KBM-7 (cell line): ENCODE measurements at regions not wholly inside any gene's neighbourhood (a gene's known extent, or its start where the extent isn't known, plus 50 kb on each side); places are given as distances from the start of the nearest gene placed in this dataset.
"Not testable (repeated sequence)": the region's sequence is repeated elsewhere in the genome, so short reads cannot be mapped to it uniquely, and the experiment has no call there.

ENCODE experiments used
- DNase-seq: peaks from one replicate; pipeline ENCODE4 v3.0.0-alpha.2; 2015
- in situ Hi-C: fragments of 300-500 bp; cut with MboI; formaldehyde crosslinking; loops from 2 replicates; pipeline ENCODE4 v1.14.3; 2020; ENCODE audit warnings: low sequenced_read_pairs, low pct_unique_long_range_greater_than_20kb, mixed read lengths

DNA sequence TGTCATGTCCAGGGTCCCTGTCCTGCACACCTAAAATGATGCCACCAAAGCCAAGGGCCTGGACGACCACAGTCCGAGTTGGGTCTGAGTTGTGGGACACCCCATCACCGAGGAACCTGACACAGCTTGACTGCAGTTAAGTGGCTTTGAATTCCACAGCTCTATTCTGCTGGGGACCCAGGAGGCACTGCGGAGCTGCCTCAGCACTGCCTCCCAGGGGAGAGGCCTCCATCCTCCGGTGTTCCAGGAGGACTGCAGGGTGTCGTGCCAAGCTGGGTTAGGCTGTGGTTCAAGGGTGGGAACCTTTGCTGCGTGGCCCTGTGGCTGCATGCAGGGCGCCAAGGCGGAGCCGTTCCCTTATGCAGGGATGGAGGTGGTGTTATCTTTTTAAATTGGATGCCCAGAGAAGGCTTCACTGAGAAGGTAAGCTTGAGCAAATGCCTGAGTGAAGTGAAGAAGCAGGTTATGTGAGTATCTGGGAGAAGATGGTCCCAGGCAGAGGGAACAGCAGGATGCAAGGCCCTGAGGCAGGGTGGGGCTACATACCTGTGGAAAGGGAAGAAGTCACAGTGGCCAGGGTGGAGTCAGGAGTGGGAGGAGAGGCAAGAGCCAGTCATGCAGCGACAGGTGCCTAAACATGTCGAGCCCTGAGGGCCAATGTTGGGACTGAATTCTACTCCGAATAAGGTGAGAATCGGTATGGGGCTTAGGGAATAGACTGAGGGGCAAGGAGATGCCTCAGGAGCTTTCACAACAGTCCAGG, 144.8 kb downstream of the TPRA1 start:
- DNase-seq: no peak
- in situ Hi-C loops: no loop called here

DNA sequence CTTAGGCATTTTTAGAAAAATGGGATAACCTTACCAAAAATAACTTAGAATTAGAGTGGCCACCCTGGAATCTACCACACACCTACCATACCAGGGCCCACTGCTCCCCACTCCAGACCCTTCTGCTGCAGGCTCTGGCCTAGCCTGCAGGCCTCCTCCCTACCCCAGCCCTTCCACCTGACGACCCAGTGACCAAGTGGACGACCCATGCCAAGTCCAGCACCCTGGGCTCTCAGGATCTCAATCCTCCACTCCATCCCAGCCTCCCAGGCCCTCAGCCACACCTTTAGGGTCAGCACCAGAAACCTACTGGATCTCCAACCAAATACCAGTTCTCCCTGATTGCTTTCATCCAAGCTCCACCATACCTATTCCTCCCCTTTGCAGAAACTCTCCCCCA, 145.8 kb downstream of the TPRA1 start:
- in situ Hi-C loops: no loop called here
- no peak for DNase-seq

DNA sequence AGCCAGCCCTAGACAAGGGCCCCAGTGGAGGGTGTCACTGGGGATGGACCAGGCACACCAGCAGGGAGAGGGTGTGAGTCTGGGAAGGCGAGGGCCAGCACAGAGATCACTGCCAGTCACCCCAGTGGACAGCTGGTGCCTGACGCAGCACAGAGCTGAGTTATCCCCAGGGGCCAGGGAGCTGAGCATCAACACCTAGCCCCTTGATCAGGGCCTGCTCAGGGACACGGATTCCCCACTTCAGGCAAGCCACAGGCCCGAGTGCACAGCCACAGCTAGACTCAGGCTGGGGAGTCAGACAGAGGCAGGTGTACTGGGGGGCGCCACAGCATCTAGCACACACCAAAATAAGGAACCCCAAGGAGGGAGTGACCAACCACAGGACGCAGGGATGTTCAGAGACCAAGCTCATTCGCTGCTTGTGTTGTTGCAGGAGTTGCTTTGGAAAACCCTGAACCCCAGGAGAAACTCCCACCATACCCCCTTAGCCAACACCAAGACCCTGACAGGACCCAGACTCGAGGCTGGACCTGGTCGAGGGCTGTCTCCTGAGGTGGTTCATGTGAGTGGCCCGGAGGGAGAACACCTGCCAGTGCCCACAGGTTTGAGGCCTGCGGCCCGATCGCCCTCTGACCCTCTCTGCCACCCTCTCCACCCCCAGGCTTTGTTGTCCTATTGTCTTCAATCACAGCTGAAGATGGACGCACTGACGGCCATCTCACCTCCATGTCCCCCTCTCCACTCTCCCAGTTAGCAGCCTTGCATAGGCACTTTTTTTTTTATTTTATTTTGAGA, 146.8 kb downstream of the TPRA1 start:
- DNase-seq: no peak
- in situ Hi-C loops: no loop called here

DNA sequence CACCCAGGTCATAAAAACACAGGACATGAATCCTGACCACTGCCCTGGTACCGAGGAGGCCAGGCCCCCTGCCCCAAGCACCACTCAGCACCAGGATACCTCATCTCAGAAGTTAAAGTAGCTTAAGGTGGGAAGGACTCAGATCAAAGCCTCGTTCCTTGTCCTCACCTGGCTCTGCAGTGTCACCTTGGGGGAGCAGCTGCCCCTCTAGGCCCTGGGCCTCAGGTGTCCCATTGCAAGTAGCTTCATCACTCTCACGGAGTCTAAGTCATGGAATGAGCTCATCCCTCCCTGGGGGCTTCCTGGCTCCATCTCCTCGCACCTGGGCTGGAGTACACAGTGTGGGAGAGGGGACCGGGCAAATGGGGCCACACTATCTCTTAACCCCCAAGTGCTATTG, 148.0 kb downstream of the TPRA1 start:
- no peak for DNase-seq
- in situ Hi-C loops: no loop called here

DNA sequence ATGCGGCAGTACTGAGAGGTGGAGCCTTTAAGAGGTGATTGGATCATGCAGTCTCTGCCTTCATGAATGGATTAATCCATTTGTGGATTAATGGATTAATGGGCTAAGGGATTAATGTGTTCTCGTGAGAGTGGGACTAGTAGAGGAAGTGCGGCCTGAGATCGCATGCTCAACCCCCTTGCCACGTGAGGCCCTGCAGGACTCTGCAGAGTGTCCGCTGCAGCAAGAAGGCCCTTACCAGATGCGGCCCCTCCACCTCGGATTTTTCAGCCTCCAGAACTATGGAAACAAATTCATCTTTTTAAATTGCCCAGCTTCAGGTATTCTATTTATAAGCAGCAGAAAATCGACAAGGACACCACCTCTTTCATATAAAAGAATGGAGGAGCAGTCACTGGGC, 148.8 kb downstream of the TPRA1 start:
- in situ Hi-C loops: no loop called here
- no peak for DNase-seq

DNA sequence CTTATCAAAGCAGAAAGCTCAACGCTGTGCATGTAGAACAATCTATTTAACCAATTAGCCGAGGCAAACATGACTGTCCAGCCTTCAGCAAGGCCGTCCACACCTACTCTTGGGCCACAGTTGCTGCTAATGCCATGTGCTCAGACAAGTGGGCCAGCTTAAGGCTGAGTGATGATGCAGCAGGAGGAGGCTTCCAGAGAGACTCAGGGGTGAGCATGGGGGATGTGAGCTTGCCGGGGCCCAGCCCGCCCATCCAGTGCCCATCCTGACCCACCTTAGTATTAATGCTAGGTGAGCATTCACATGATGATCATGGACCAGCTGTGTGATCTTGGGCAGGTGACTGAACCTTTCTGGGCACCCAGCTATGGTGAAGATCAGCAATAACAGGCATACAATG, 150.1 kb downstream of the TPRA1 start:
- in situ Hi-C loops: no loop called here

DNA sequence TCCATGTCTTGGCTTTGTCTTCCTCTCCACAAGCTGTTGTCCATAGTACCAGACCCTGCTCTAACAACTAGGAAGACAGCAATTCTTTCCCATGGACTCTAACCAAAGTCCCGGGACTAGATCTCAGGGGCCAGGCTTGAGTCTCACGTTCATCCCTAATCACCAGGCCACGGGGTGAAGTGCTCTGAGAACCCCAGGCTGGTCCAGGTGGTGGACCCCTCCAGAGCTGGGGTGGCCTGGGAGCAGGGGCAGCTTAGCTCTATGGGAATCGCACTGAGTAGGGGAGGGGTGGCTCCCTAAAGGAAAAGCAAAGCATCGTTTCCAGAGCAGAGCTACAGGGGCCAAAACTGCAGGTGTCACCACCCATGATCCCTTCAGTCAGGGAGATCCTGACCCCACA, 150.9 kb downstream of the TPRA1 start:
- in situ Hi-C loops: no loop called here
- no peak for DNase-seq

More for the DNA sequence above, 150.1 kb downstream of the TPRA1 start:
- DNase-seq: no peak

DNA sequence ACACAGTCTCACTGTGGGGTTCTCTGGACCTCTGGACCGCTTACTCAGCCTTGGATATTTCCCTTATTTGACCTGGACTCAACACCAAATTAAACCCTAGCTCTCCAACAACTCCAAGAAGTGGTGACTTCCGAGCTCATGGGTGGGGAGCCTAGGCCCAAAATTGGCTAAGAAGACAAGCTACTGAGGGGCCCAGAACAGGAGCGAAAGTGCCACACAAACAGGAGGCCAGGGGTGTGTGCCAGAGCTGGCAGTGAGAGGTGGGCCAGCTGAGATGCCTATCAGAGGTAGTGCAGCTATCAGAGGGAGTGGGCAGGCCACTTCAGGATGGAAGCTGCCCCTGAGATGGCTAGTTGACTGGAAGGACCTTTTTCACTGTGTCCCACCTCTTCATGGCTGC, 151.1 kb upstream of the PRR20G start:
- in situ Hi-C loops: no loop called here
- no peak for DNase-seq

DNA sequence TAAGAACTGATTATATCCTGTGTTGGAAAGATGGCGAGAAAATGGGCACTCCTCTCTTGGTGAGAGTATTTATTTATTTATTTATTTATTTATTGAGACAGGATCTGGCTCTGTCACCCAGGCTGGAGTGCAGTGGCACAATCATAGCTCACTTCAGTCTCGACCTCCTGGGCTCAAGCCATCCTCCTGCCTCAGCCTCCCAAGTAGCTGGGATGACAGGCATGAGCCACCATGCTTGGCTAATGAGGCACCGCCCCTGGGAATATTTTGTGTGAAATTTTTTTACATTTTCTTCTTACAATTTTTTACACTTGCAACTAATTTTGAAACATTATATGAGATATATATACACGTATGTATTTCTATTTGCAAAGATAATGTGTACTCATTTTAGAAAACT, 150.5 kb upstream of the PRR20G start:
- no peak for DNase-seq
- in situ Hi-C loops: no loop called here

DNA sequence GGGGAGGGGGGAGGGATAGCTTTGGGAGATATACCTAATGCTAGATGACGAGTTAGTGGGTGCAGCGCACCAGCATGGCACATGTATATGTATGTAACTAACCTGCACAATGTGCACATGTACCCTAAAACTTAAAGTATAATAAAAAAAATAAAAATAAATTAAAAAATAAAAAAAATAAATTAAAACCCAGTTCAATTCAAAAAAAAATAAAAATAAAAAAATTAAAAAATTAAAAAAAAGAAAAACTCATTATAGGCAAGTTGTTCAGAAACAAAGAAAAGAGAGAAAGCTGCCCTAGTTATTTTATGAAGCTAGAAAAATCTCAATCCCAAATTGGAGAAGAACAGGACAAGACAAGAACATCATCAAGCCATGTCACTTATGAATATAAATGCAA, 147.5 kb upstream of the PRR20G start:
- in situ Hi-C loops, DNase-seq: not testable (repeated sequence)

DNA sequence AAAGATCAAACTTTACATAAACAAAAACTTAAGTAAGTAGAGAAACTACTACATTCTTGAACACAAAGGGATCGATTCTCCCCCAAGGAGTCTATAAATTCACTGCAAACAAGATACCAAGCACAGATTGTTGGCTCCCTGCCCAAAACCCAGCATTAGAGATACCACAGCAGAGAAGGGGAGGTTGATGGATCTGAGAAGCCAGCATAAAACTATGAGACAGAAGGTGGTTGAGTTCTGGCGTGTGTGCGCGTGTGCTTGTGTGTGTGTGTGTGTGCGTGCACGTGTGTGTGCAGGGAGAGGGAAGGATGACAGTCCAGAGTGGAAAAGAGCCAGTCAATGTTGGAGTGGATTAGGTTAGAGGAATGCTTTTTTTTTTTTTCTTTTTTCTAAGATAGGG, 143.2 kb upstream of the PRR20G start:
- in situ Hi-C loops: no loop called here
- DNase-seq: no peak

DNA sequence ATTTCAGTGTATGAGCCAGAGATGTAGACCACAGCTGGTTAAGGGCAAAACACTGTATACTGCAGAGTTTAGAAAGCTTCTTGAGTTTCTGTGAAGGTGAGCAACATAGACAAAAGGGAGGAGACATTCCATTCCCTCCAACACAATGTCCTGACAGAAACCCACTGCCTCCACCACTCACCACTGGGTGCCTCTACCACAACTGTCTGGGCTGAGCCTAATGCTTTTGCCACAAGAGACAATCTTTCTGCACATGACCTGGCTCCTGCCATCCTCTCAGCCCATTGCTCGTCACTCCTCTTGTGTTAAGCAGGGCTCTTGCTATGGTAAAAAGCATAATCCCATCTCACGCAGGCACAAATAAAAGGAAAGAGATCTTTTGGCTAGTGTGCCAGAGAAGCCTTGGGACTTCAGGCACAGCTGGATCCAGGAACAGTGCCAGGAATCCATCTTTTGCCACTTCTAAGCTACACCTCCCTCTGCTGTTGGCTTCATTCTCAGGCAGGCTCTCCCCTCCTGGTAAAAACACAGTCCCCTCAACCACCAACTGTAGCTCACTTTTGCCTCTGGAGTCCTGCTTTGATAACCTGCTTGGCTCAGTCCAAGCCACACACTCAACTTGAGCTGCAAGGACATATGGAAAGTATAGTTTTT, 140.6 kb upstream of the PRR20G start:
- in situ Hi-C loops: no loop called here
- no peak for DNase-seq

DNA sequence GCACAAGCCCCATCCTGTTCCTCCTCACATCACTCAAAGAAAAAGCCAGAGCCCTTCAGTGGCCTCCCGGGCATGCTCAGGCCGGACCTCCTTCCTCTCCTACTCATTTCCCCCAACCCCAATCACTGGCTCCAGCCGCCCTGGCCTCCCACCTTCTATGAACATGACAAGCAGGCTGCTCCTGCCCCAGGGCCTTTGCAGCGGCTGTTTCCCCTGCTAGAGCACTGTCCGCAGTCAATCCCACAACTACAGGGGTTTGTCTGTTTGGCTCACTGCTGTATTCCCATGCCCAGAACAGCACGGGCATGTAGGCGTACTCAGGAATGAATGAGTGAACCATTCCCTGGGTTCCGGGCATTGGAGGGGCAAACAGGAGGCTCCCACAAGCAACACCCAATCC, 139.8 kb upstream of the PRR20G start:
- in situ Hi-C loops: no loop called here
- DNase-seq: no peak

DNA sequence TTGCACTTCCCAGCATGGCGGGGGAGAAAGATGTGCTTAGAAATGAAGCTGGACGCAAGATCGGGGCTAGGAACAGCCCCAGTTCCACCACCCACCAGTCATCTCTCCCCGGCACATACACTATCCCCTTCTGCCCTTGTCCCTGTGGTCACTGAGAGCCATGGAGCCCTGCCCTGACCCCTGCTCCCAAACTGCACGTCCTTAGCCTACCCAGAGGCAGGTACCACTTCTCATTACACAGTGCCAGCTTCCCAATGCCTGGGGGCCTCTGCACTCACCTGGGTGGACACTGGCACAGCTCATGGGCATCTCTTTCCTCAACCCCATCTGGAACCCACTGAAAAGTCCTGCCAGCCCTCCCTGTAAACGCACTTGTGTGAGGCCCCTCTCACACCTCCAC, 139.3 kb upstream of the PRR20G start:
- in situ Hi-C loops: no loop called here
- no peak for DNase-seq

DNA sequence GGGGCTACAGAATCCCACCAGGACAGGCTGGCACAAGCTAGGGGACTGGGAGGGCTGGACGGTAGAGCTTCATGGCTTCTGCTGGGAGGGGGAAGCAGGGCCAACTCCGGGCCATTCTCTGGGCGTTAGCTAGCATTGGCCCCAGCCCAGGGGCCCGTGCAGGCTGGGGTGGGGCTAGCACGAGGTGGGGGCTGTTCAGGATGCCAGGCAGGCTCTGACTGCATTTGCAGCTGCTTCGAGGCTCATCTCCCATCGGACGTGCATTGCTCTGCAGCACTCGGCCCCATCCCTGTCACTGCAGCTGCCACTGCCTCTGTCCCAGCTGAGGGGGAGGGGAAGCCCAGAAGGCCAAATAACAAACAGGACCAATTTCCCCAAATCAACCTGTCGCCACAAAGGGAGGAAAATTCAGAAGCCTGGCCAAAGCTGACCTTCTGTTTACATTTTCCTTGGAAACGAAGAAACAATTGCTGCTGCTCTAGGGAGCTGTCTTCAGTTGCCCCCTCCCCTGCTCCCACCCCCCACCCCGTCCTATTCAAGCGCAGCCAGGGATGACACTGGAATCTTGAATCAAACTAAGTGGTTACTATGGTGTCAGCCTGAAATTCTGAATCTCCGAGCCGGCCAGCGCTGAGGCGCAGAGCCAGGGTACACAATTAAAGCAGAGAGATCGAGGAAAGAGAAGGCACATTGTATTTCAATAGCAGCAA, 138.8 kb upstream of the PRR20G start:
- in situ Hi-C loops: no loop called here
- no peak for DNase-seq

DNA sequence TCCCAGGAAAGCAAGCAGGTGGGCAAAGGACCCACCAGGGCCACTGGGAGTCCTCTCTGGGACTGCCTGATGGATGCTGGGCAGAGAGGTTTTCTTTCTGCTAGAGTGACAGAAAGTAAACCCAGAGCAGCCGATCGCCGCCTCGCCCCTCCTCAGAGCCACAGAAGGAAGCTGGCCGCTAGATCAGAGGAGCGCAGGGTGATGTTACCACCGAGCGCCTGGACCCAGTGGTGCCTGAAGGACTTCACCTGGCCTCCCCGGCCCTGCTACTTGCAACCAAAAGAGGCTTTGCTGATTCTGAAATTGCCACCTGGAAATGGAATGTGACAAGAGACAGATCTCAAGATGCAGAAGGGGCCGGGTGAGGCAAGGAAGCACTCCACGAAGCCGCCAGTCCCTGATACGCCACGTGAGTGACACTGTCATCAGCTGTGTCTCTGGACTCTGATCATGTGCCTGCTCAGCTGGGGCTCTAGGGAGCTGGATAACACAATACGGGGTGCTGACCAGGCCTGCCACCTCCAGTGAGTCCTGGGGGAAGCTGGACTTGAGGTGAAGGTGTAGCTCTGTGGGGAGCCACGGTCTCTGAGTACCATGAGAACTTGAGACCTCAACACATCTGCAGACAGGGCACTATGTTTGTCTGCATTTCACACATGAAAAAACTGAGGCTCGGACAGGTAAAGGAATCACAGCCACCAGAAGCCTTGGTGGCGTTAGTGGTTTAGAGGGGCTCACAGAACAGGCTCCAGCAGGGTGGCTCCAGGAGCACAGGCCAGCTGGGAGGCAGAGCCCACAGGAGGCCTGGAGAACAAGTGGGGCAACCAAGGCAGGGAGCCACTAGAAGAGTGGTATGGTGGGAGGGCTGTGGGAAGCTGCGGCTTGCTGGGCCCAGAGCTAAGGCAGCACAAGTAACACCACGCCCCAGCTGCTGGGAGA, 137.9 kb upstream of the PRR20G start:
- no peak for DNase-seq
- in situ Hi-C loops: no loop called here

DNA sequence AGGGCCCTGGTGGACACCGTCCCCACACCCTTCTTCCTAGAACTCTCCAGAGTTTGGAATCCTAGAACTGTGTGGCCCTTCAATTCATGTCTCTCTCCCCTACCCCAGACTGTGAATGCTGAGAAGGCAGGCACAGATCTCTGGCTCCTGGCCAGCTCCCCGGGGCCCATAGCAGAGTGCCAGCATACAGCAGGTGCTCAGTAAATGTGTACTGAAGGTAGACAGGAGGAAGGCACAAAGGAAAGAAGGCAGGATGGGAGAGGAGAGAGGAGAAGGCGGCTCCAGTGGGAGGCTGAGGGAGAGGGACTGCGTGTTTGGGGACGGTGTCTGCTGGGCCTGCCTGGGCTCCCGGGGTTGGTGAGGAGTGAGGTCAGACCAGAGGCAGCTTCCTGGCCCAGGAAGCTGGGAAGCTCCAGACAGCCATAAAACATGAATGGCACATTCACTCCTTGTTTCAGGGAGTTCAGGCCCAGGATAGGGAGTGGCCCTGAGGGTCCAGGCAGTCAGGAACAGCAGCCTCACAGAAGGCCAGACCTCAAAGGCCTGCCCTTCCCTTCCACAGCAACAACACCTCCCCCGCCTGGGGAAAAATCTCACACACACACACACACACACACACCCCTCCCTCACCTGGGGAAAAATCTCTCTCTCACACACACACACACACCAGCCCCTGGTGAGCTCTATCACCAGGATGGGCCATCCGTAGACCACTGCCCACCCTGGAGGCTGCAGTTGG, 137.1 kb upstream of the PRR20G start:
- no peak for DNase-seq
- in situ Hi-C loops: no loop called here
